CD4-positive, alpha-beta T cell (primary cell): ENCODE measurements at regions not wholly inside any gene's neighbourhood (a gene's known extent, or its start where the extent isn't known, plus 50 kb on each side); places are given as distances from the start of the nearest gene placed in this dataset.
"Not testable (repeated sequence)": the region's sequence is repeated elsewhere in the genome, so short reads cannot be mapped to it uniquely, and the experiment has no call there.

ENCODE experiments used
- ATAC-seq: fragments of 200-7000 bp; cut with Tn5 transposase; one replicate; pipeline ENCODE4 v1.10.0; 2022; ENCODE audit warnings: mild to moderate bottlenecking; ENCODE audit not compliant: poor library complexity
- CTCF ChIA-PET: fragments of 350-600 bp; sonication (Branson Sonifier 250); formaldehyde crosslinking; loops from one replicate; lab custom pipeline; 2021; ENCODE audit warnings: antibody characterized with exemption, inconsistent platforms; lab: Charles Lee
- POLR2A ChIA-PET: fragments of 350-600 bp; sonication (Branson Sonifier 250); formaldehyde crosslinking; loops from one replicate; lab custom pipeline; 2021; ENCODE audit warnings: antibody characterized with exemption, inconsistent platforms; lab: Charles Lee
- DNase-seq, 14 experiments: peaks; one replicate each; pipeline ENCODE4 v3.0.0-alpha.2; 2013 to 2020; ENCODE audit warnings: mixed read lengths in 2 of 14
- H3K27ac ChIP-seq, 2 donors: one replicate each; pipeline versions ENCODE4 v1.5.1 to v1.7.0; 2013; ENCODE audit warnings: low read length in 2 of 2, low read depth in 1 of 2, mild to moderate bottlenecking in 1 of 2
- H3K27me3 ChIP-seq, 2 experiments: 1 replicate in 1 of 2; 2 replicates in 1 of 2; pipeline versions ENCODE4 v1.6.1 to v1.7.0; 2013; ENCODE audit warnings: low read length in 2 of 2, control low read depth in 1 of 2, mild to moderate bottlenecking in 1 of 2, moderate library complexity in 1 of 2; ENCODE audit not compliant: insufficient read depth in 2 of 2, control insufficient read depth in 1 of 2
- H3K36me3 ChIP-seq: one replicate; pipeline ENCODE4 v1.6.1; 2013; ENCODE audit warnings: low read length, control low read depth; ENCODE audit not compliant: insufficient read depth
- H3K4me1 ChIP-seq: one replicate; pipeline ENCODE4 v1.6.1; 2013; ENCODE audit warnings: low read length, control low read depth; ENCODE audit not compliant: insufficient read depth
- H3K4me3 ChIP-seq: one replicate; pipeline ENCODE4 v1.5.1; 2013; ENCODE audit warnings: mild to moderate bottlenecking, low read length, moderate library complexity
- H3K9me3 ChIP-seq, 2 experiments: 1 replicate in 1 of 2; 2 replicates in 1 of 2; pipeline versions ENCODE4 v1.6.1 to v1.7.0; 2013; ENCODE audit warnings: low read length in 2 of 2, mild to moderate bottlenecking in 2 of 2, control low read depth in 1 of 2, moderate library complexity in 1 of 2; ENCODE audit not compliant: control insufficient read depth in 1 of 2, insufficient read depth in 1 of 2
- H3K27ac Mint-ChIP-seq: one replicate; pipeline ENCODE4 v1.8.0; 2020; ENCODE audit warnings: mixed read lengths
- H3K27me3 Mint-ChIP-seq: one replicate; pipeline ENCODE4 v1.8.0; 2021; ENCODE audit warnings: mixed read lengths
- H3K36me3 Mint-ChIP-seq: one replicate; pipeline ENCODE4 v1.8.0; 2021; ENCODE audit warnings: low read depth, mixed read lengths
- H3K4me1 Mint-ChIP-seq: one replicate; pipeline ENCODE4 v1.8.0; 2021; ENCODE audit warnings: low read depth, mixed read lengths
- H3K4me3 Mint-ChIP-seq: one replicate; pipeline ENCODE4 v1.8.0; 2020; ENCODE audit warnings: mild to moderate bottlenecking, mixed read lengths
- H3K9me3 Mint-ChIP-seq: one replicate; pipeline ENCODE4 v1.8.0; 2020; ENCODE audit warnings: mixed read lengths
- intact Hi-C, 2 experiments: fragments of 100-400 bp; cut with DNase I in 1 of 2; cut with micrococcal nuclease in 1 of 2; formaldehyde crosslinking; loops; one replicate each; pipeline versions ENCODE4 v1.15.1 to v1.9.0; 2023 to 2025; cut with DNase I, micrococcal nuclease
- TF ChIP-seq, protein P1 (sequence below): fragments of 200-600 bp; IDR thresholded peaks from one replicate; pipeline ENCODE4 v1.8.0; 2022; ENCODE audit warnings: antibody characterized with exemption, mild to moderate bottlenecking

DNA sequence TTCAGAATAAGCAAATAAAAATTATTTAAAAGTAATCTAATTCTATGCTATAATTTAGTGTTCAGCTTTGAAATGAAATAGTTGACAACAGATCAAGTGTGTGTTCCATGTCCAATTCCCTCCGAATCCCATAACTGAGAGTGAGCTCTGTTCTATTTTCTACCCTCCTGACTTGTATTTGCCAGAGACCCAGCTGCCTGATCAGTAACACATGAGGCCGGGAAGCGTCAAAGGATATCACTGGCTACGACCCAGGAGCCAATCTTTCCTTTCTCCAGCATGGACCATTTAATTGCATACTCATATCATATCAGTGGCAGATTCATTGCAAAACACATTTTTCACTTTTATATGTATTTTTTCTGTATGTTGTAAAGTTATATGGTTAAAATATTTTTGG, 108.8 kb upstream of the TSPAN8 start:
- intact Hi-C loops = no loop called here
- no peak overlapping the region for H3K4me3 Mint-ChIP-seq
- CTCF ChIA-PET = no interaction called here
- Histone ChIP-seq H3K27me3 (no peaks in the 10 kb centered on the region), H3K36me3 (no peaks in the 10 kb centered on the region), H3K9me3 (no peaks in the 10 kb centered on the region), H3K4me1 (no peaks in the 10 kb centered on the region), H3K4me3 (no peak overlapping the region), H3K27ac (no peak overlapping the region)
- no peaks in the 10 kb centered on the region for H3K9me3 Mint-ChIP-seq
- no peaks in the 10 kb centered on the region for H3K27me3 Mint-ChIP-seq
- DNase-seq (no peak), ATAC-seq (no peak)
- H3K36me3 Mint-ChIP-seq = no peaks in the 10 kb centered on the region
- POLR2A ChIA-PET = no interaction called here
- TF ChIP-seq, protein P1, sequence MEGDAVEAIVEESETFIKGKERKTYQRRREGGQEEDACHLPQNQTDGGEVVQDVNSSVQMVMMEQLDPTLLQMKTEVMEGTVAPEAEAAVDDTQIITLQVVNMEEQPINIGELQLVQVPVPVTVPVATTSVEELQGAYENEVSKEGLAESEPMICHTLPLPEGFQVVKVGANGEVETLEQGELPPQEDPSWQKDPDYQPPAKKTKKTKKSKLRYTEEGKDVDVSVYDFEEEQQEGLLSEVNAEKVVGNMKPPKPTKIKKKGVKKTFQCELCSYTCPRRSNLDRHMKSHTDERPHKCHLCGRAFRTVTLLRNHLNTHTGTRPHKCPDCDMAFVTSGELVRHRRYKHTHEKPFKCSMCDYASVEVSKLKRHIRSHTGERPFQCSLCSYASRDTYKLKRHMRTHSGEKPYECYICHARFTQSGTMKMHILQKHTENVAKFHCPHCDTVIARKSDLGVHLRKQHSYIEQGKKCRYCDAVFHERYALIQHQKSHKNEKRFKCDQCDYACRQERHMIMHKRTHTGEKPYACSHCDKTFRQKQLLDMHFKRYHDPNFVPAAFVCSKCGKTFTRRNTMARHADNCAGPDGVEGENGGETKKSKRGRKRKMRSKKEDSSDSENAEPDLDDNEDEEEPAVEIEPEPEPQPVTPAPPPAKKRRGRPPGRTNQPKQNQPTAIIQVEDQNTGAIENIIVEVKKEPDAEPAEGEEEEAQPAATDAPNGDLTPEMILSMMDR = no peak
- no peaks in the 10 kb centered on the region for H3K4me1 Mint-ChIP-seq
- H3K27ac Mint-ChIP-seq = no peak overlapping the region

DNA sequence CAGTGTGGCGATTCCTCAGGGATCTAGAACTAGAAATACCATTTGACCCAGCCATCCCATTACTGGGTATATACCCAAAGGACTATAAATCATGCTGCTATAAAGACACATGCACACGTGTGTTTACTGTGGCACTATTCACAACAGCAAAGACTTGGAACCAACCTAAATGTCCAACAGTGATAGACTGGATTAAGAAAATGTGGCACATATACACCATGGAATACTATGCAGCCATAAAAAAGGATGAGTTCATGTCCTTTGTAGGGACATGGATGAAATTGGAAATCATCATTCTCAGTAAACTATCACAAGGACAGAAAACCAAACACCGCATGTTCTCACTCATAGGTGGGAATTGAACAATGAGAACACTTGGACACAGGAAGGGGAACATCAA, 107.9 kb upstream of the TSPAN8 start:
- CTCF ChIA-PET, H3K9me3 ChIP-seq, H3K36me3 Mint-ChIP-seq, H3K27ac ChIP-seq, POLR2A ChIA-PET, H3K36me3 ChIP-seq, DNase-seq, H3K27me3 Mint-ChIP-seq, H3K4me3 ChIP-seq, H3K27me3 ChIP-seq, H3K4me1 Mint-ChIP-seq, ATAC-seq, H3K4me3 Mint-ChIP-seq, H3K9me3 Mint-ChIP-seq, H3K4me1 ChIP-seq, H3K27ac Mint-ChIP-seq, intact Hi-C loops: not testable (repeated sequence)

DNA sequence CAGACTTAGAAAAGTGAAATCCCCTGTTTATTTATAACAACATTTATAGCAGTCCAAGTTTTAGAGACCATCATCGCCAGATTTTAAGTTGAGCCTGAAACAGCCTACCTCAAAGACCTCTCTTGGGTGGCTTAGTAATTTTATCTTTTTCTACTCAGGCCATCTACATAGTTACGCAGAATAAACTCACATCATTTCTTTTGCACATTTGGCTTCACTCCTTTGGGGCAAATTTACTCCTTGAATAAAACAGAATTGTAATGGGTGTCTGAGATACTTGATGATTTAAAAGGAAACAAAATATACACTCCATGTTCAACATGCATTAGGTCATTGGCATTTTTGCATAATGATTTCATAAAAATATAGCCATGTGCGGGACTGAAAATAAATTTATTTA, 104.7 kb upstream of the TSPAN8 start:
- ATAC-seq = no peak

DNA sequence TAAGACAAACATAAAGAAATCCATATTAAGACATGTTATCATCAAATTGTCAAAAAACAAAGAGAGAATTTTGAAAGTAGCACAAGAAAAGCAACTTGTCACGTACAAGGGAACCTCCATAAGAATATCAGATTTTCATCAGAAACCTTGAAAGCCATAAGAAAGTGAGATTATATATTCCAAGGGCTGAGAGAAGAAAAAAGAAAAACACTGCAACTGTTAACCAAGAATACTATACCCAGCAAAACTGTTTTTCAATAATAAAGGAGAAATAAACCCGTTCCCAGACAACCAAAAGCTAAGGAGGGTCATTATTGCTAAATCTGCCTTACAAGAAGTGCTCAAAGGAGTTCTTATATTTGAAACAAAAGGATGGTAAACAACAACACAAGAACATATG, 94.7 kb upstream of the TSPAN8 start:
- no peak overlapping the region for H3K27ac ChIP-seq
- no peak overlapping the region for H3K27ac Mint-ChIP-seq
- no peak for DNase-seq
- peaks cover 5 to 18% of the 10 kb centered on the region in 2 experiments for H3K9me3 ChIP-seq
- no peaks in the 10 kb centered on the region for H3K27me3 Mint-ChIP-seq
- CTCF ChIA-PET = no interaction called here
- TF ChIP-seq, protein P1 = no peak
- no peaks in the 10 kb centered on the region for H3K36me3 ChIP-seq
- H3K4me3 ChIP-seq = no peak overlapping the region
- H3K4me3 Mint-ChIP-seq = no peak overlapping the region
- H3K4me1 ChIP-seq = no peaks in the 10 kb centered on the region
- H3K36me3 Mint-ChIP-seq = no peaks in the 10 kb centered on the region
- H3K4me1 Mint-ChIP-seq = no peaks in the 10 kb centered on the region
- intact Hi-C loops = no loop called here
- H3K9me3 Mint-ChIP-seq = peaks cover 19% of the 10 kb centered on the region
- POLR2A ChIA-PET = no interaction called here
- ATAC-seq = no peak
- no peaks in the 10 kb centered on the region for H3K27me3 ChIP-seq

More for the DNA sequence above, 104.7 kb upstream of the TSPAN8 start:
- no peak overlapping the region for H3K4me3 Mint-ChIP-seq
- no peaks in the 10 kb centered on the region for H3K36me3 Mint-ChIP-seq
- no peak for DNase-seq
- Histone ChIP-seq H3K27me3 (no peaks in the 10 kb centered on the region), H3K9me3 (no peaks in the 10 kb centered on the region), H3K4me3 (no peak overlapping the region), H3K4me1 (no peaks in the 10 kb centered on the region), H3K36me3 (no peaks in the 10 kb centered on the region), H3K27ac (no peak overlapping the region)
- TF ChIP-seq, protein P1 = no peak
- no peaks in the 10 kb centered on the region for H3K27me3 Mint-ChIP-seq
- H3K27ac Mint-ChIP-seq = no peak overlapping the region
- ChIA-PET CTCF (no interaction called here), POLR2A (no interaction called here)
- intact Hi-C loops = no loop called here
- no peaks in the 10 kb centered on the region for H3K9me3 Mint-ChIP-seq
- no peaks in the 10 kb centered on the region for H3K4me1 Mint-ChIP-seq
